HG03139 (cell line): ENCODE measurements at regions not wholly inside any gene's neighbourhood (a gene's known extent, or its start where the extent isn't known, plus 50 kb on each side); places are given as distances from the start of the nearest gene placed in this dataset.
"Not testable (repeated sequence)": the region's sequence is repeated elsewhere in the genome, so short reads cannot be mapped to it uniquely, and the experiment has no call there.

Experiments used
- ATAC-seq: cut with Tn5 transposase; IDR thresholded peaks from one replicate; pipeline ENCODE4 v1.9.1; 2021; ENCODE audit not compliant: unreplicated experiment

GRCh38 chr5:128722551-128722950, 184.5 kb upstream of the FBN2 start:
- ATAC-seq, result no peak

DNA sequence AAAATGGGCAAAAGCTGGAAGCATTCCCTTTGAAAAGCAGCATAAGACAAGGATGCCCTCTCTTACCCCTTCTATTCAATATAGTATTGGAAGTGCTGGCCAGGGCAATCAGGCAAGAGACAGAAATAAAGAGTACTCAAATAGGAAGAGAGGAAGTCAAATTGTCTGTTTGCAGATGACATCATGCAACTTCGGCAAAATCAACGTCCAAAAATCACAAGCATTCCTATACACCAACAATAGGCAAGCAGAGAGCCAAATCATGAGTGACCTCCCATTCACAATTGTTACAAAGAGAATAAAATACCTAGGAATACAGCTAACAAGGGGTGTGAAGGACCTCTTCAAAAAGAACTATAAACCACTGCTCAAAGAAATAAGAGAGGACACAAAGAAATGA, 192.0 kb upstream of the FBN2 start:
- ATAC-seq, result not testable (repeated sequence)

GRCh38 chr5:128735656-128736055, 197.6 kb upstream of the FBN2 start:
- ATAC-seq, result not testable (repeated sequence)

DNA sequence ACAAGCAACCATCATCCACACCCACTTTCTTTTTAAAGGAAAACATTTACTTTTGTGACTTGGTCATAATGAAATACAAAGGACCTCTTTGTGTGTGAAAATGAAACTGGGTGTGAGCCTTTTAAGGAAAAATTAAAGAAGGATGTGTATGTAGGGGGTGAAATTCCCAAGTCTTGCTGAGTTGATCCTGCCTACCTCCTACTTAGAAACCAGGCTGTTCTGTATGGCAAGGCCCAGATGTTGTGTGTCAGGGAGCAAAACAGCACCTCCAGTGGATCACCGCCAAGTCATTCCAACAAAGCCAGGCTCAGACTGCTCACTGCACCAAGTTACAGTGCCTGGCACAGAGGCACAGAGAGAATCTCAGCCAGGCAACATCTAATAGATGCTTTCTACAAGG, 198.5 kb upstream of the FBN2 start:
- ATAC-seq, result no peak

DNA sequence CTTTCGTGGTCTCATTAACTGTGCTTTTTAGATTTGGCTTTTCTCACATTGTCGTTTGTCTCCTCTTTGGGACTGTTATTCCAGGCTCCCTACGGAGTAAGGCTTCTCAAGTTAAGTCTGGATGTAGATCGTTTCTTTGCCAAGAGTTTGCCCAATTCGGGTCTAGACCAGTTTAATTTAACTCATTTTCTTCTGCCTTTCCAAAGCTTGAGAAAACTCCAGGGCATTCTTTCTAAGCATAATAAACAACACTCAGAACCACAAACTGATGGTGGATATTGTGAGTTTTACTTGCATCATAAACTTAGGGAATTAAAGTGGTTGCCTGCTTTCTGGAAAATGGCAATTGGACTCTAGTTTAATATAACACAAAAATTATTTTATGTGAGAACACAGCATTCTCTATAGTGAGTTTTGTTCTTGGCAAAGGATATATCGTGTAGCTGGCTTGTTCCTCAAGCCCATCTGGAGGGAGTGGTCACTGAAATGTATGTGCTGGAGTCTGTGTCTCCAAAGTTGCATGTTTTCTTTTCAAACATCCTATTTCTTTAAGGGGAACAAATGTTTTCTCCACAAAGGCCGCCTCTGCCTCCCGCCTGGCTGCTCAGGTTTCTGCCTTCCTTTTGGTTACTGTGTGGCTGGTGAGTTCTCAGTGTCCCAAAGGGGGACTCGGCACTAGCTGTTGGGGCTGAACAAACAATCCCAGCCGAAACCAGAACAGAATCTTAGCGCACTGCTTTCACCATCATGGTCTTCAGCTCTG, 211.3 kb upstream of the FBN2 start:
- ATAC-seq, result no peak

DNA sequence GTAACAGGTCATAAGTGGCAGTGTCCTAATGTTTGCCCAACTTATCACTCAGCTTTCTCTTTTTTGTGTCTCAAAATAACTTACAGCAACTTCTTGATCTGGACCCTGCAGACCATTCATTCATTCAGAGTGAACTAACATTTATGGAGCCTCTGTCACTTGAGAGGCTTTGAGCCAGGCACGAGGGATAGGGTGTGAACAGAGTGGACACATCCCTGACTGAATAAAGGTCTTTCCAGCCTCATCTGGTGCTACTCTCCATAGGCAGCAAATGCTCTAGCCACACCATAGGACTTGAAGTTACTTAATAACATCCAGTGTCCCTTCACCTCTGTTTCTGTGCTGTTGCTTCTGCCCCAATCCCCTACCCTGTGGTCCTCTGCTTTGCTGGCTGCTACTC, 212.1 kb upstream of the FBN2 start:
- ATAC-seq, result no peak

DNA sequence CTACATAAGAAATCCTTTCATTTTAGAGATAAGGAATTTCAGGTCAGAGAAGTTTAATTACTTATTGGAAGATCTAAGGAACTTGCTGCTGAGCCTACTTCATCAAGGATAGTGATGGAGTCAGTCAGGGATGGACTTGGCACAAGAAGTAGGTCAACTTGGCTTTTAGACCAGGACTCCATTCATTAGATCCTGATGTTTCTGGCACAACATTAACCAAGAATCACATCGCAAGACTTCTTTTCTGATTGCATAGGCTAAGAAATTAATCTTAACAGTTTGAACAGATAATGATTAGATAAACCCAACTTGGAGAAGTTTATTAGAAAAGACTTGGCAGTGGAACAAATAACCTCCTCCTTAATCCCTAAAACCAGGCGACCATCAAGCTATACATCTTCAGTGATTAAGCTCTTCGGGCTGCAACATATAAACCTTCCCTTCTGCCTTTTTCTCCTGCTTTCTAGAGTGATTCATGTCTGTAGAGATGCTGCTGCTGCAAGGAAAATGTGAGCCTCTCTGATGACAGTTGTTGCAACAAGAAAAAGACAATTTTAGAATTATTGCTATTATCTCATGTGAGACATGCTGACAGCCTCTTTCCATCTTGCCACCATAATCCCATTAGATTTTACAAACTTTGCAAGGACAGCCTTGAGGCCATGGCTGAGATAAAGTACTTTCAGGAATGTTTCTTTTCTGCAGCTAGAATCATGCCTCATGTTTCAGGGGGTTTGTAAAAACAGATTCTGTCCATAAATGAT, 207.9 kb upstream of the SLC27A6 start:
- ATAC-seq, result no peak

GRCh38 chr5:128762661-128763306, 202.5 kb upstream of the SLC27A6 start:
- ATAC-seq, result no peak

DNA sequence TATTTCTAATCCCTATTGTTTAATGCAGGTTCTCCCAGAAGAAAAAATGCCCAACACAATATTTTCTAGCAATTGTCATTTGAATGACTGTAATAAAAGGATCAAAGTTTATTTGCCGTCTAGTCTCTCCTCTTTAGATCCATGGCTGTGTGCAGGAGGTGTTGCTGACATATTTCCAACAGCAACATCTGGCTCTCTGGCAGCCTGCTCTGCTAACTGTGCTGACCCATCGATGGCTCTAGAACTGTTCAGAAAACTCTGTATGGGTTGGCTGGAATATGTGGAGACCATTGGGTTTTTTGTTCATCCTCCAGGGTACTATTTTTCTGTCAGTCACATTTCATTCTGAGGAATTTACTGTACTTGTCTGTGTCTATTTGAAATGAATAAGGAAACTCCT, 202.0 kb upstream of the SLC27A6 start:
- no peak for ATAC-seq

GRCh38 chr5:128764601-128765310, 200.5 kb upstream of the SLC27A6 start:
- ATAC-seq, result no peak

DNA sequence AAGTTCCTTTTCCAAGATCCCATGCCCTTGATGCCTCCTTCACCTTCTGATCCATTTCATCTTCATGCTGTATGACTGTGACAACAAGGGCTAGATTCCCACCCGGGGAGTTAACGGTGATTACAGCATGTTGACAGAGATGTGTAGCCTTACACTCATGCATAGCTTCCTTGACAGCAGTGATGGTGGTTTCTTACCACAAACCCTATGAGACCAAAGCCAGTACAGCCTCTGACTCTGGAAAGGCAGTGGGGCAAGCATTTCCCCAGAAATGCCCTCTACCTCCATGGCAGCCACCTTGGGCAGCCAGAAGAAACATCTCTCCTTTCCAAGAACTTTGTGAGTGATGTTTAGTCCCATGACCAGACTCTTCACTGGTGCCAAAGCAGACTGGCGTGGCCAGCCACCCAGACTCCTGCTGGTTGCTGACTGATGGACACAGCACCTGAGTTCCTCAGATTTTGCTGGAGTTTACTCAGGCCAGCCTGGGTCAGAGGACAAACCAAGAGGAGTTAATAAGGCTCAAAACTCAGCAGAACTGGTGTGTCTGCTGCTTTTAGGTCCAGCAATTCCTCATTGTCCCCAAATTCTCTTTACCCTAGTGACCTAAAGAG, 199.7 kb upstream of the SLC27A6 start:
- no peak for ATAC-seq

DNA sequence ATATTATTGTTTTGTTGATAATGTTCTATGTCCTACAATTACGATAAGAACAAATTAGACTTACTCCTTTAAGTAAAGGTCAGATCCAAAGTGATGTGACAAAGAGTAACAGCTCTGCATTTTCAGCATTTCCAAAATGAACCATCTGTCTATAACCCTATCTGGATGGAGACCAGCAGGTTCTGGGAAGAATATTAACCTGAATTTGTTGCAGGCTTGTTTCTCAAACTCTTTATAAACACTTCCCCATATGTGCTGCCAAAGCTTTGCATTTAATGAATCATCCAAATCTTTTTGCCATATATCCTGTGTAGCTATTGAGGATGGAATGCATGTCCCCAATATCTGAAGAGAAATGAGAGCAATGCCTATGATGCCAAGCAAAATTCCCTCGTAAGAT, 198.9 kb upstream of the SLC27A6 start:
- ATAC-seq, result no peak

GRCh38 chr5:128770907-128771306, 194.4 kb upstream of the SLC27A6 start:
- no peak for ATAC-seq

- no peak for ATAC-seq
Measured at GRCh38 chr5:128772356-128772755, 192.9 kb upstream of the SLC27A6 start.

DNA sequence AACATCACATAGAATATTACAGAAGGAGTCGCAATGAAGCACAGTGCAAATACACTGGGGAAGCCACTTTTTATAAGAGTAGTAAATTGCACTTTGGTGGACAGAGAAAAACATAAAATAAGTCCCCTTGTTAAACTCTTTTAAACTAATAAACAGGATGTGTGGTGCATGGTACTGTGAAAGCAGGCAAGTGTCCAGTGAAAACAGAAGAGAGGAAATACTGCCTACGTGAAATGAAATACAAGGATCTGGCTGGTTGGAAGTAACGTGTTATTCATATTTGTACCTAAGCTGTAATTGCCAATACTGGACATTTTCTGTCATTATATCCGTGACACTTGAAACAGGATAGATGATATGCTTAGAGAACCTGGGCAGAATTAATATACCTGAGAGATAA, 191.9 kb upstream of the SLC27A6 start:
- ATAC-seq, result no peak

DNA sequence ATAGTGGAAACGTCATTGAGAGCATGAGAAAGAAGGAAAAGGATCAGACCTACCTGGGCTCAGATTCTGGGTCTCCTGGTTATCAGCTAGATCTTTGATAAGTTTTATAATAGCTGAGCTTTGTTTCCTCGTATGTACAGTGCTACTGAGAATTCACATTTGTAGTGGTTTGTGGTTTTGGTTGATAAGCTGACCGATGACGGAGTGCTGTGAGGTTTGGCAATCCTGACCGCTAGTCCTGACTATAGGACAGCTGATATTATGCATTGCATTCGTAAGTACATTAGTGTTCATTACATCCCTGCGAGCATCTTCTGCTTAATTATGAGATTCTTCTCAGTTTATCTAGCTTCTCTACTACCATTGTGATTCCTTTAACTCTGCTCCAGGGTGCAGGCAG, 190.7 kb upstream of the SLC27A6 start:
- ATAC-seq, result no peak

- no peak for ATAC-seq
Measured at GRCh38 chr5:128775558-128775957, 189.7 kb upstream of the SLC27A6 start.

- peak; percentile 87 for ATAC-seq
Measured at GRCh38 chr5:128777052-128777451, 188.2 kb upstream of the SLC27A6 start.

- no peak for ATAC-seq
Measured at GRCh38 chr5:128778474-128778873, 186.8 kb upstream of the SLC27A6 start.

DNA sequence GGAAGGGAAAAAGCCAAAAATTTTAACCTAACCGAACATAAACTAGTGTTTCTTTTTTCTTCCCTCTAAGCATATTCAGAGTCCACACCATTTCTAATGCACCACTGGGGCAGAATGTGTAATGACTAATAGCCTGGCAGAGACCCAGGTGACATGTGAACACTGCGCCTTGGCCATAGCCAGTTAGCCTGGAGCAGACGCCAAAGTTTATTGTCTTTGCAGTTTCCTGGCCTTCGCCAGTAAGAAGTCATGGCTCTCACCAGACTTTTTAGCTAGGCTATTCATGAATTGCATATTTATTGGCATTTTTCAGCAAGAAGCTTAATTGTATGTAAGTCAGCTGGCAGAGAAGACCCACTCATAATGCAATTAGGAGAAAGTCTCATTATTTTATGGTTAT, 182.8 kb upstream of the SLC27A6 start:
- no peak for ATAC-seq

GRCh38 chr5:128784726-128785125, 180.6 kb upstream of the SLC27A6 start:
- ATAC-seq, result no peak
